ENCODE measurements at regions not wholly inside any gene's neighbourhood (a gene's known extent, or its start where the extent isn't known, plus 50 kb on each side); places are given as distances from the start of the nearest gene placed in this dataset.
"Not testable (repeated sequence)": the region's sequence is repeated elsewhere in the genome, so short reads cannot be mapped to it uniquely, and the experiment has no call there.

DNA sequence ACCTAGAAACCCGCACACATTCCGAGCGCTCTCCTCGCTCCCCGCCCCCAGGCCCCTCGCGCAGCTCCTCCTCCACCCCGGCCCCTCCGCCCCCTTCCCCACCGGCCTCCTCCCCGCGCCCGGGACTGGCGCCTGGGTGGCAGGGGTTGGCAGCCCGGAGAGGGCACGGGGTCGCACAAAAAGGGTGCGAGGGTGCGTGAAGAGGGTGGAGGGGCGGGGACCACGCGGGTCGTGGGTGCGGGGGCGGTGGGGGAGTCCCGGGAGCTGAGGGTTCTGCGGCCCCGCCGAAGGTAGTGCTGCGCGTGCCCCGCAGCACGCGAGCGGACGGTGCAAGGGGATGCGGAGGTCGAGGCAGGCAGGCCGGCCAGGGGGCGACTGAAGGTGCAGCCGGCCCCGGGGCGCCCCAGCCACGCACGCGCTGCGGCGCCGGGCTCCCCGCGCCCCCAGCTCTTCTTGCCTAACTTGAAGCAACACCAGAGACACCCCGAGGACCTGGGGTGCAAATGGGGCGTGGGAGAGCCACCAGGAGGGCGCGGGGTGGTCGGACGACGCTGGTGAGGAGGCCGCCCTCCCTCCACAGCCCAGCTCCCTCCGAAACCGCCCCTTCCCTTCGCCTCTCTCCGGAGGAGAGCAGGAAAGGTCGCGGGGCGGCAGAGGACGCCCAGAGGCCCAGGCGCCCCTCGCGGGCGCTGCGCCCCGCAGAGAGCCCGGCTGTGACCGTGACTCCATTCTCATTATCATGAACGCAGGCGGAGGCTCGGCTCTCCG is 174.7 kb downstream of the ATP6V0E2 start:
- TF ChIP-seq, protein P1, sequence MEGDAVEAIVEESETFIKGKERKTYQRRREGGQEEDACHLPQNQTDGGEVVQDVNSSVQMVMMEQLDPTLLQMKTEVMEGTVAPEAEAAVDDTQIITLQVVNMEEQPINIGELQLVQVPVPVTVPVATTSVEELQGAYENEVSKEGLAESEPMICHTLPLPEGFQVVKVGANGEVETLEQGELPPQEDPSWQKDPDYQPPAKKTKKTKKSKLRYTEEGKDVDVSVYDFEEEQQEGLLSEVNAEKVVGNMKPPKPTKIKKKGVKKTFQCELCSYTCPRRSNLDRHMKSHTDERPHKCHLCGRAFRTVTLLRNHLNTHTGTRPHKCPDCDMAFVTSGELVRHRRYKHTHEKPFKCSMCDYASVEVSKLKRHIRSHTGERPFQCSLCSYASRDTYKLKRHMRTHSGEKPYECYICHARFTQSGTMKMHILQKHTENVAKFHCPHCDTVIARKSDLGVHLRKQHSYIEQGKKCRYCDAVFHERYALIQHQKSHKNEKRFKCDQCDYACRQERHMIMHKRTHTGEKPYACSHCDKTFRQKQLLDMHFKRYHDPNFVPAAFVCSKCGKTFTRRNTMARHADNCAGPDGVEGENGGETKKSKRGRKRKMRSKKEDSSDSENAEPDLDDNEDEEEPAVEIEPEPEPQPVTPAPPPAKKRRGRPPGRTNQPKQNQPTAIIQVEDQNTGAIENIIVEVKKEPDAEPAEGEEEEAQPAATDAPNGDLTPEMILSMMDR (IDR thresholded peaks at IDR 0.05): not testable (repeated sequence)
- TF ChIP-seq POLR2AphosphoS5 (IDR thresholded peaks at IDR 0.05); EP300 (IDR thresholded peaks at IDR 0.05; ENCODE audit: low read depth): not testable (repeated sequence)
